HEK293 (cell line): ENCODE measurements at regions not wholly inside any gene's neighbourhood (a gene's known extent, or its start where the extent isn't known, plus 50 kb on each side); places are given as distances from the start of the nearest gene placed in this dataset.

ENCODE experiments used
- CTCF ChIA-PET: fragments of 350-600 bp; formaldehyde crosslinking; extraction: SDS; loops from one replicate; lab custom pipeline; 2021; ENCODE audit warnings: antibody characterized with exemption; lab: Yijun Ruan, JAX
- POLR2A ChIA-PET: fragments of 300-600 bp; formaldehyde crosslinking; extraction: SDS; loops from one replicate; lab custom pipeline; 2020; ENCODE audit warnings: antibody characterized with exemption, inconsistent platforms; lab: Yijun Ruan, JAX
- H3K27ac ChIP-seq: fragments of 200-500 bp; sonication (Bioruptor generic); 2 replicates; pipeline ENCODE4 v1.5.1; 2014; ENCODE audit warnings: low read depth, low read length, control low read depth, inconsistent platforms; ENCODE audit errors: extremely low read depth
- H3K36me3 ChIP-seq, 2 experiments: fragments of 200-500 bp in 1 of 2; sonication (Bioruptor generic) in 1 of 2; 1 replicate in 1 of 2; 2 replicates in 1 of 2; pipeline ENCODE4 v1.5.1; 2014 to 2017; ENCODE audit warnings: inconsistent platforms in 2 of 2, low read length in 2 of 2; ENCODE audit not compliant: control insufficient read depth in 2 of 2, insufficient read depth in 1 of 2
- H3K4me1 ChIP-seq: fragments of 200-500 bp; sonication (Bioruptor generic); 2 replicates; pipeline ENCODE4 v1.5.1; 2014; ENCODE audit warnings: mild to moderate bottlenecking, low read length, inconsistent platforms; ENCODE audit not compliant: control insufficient read depth, insufficient read depth
- H3K4me3 ChIP-seq: 2 replicates; pipeline ENCODE4 v1.5.1; 2011; ENCODE audit warnings: low read depth, mild to moderate bottlenecking, control low read depth, low read length, moderate library complexity
- H3K9me3 ChIP-seq: fragments of 200-500 bp; sonication (Bioruptor generic); 2 replicates; pipeline ENCODE4 v1.5.1; 2014; ENCODE audit warnings: low read depth, low read length, inconsistent platforms; ENCODE audit not compliant: control insufficient read depth, insufficient read depth
- BCL11B ChIP-seq: fragments of 450-650 bp; formaldehyde crosslinking; IDR thresholded peaks from 2 replicates; pipeline ENCODE4 v1.5.1; 2016; ENCODE audit warnings: low read depth, missing biosample characterization, missing genetic modification characterization
- GFI1B ChIP-seq: fragments of 450-650 bp; formaldehyde crosslinking; IDR thresholded peaks from 2 replicates; pipeline ENCODE4 v1.5.1; 2016; ENCODE audit warnings: missing biosample characterization, missing genetic modification characterization
- GLIS2 ChIP-seq: fragments of 450-650 bp; formaldehyde crosslinking; IDR thresholded peaks from 2 replicates; pipeline ENCODE4 v1.5.1; 2016; ENCODE audit warnings: missing biosample characterization, missing genetic modification characterization
- KLF16 ChIP-seq: fragments of 450-650 bp; formaldehyde crosslinking; IDR thresholded peaks from 2 replicates; pipeline ENCODE4 v1.5.1; 2017; ENCODE audit warnings: missing biosample characterization, missing genetic modification characterization
- OSR2 ChIP-seq: fragments of 450-650 bp; formaldehyde crosslinking; IDR thresholded peaks from 2 replicates; pipeline ENCODE4 v1.5.1; 2016; ENCODE audit warnings: missing biosample characterization, missing genetic modification characterization
- PRDM1 ChIP-seq: fragments of 450-650 bp; formaldehyde crosslinking; IDR thresholded peaks from 2 replicates; pipeline ENCODE4; 2016; ENCODE audit warnings: missing biosample characterization, missing genetic modification characterization
- SCRT1 ChIP-seq: fragments of 450-650 bp; formaldehyde crosslinking; IDR thresholded peaks from 2 replicates; pipeline ENCODE4 v1.5.1; 2016; ENCODE audit warnings: missing biosample characterization, missing genetic modification characterization, borderline replicate concordance
- ZBTB8A ChIP-seq: fragments of 450-650 bp; formaldehyde crosslinking; IDR thresholded peaks from 2 replicates; pipeline ENCODE4 v1.5.1; 2016; ENCODE audit warnings: missing biosample characterization, missing genetic modification characterization
- ZIC2 ChIP-seq: fragments of 450-650 bp; formaldehyde crosslinking; IDR thresholded peaks from 2 replicates; pipeline ENCODE4 v1.5.1; 2016; ENCODE audit warnings: missing biosample characterization, missing genetic modification characterization
- ZNF132 ChIP-seq: fragments of 450-650 bp; formaldehyde crosslinking; IDR thresholded peaks from 2 replicates; pipeline ENCODE4 v1.5.1; 2017; ENCODE audit warnings: missing biosample characterization, missing genetic modification characterization, borderline replicate concordance
- ZNF140 ChIP-seq: fragments of 450-650 bp; formaldehyde crosslinking; IDR thresholded peaks from 2 replicates; pipeline ENCODE4 v1.5.1; 2016; ENCODE audit warnings: missing biosample characterization, missing genetic modification characterization
- ZNF221 ChIP-seq: fragments of 450-650 bp; formaldehyde crosslinking; IDR thresholded peaks from 2 replicates; pipeline ENCODE4 v1.5.1; 2017; ENCODE audit warnings: missing biosample characterization, missing genetic modification characterization, borderline replicate concordance
- ZNF292 ChIP-seq: fragments of 450-650 bp; formaldehyde crosslinking; IDR thresholded peaks from 2 replicates; pipeline ENCODE4 v1.5.1; 2016; ENCODE audit warnings: low read depth, missing biosample characterization, missing genetic modification characterization, borderline replicate concordance
- ZNF350 ChIP-seq: fragments of 450-650 bp; formaldehyde crosslinking; IDR thresholded peaks from 2 replicates; pipeline ENCODE4 v1.5.0; 2017; ENCODE audit warnings: missing biosample characterization, mild to moderate bottlenecking, missing genetic modification characterization
- ZNF37A ChIP-seq: fragments of 450-650 bp; IDR thresholded peaks from 2 replicates; pipeline ENCODE4 v1.5.1; 2018; ENCODE audit warnings: missing biosample characterization, missing genetic modification characterization
- ZNF549 ChIP-seq: fragments of 450-650 bp; IDR thresholded peaks from 2 replicates; pipeline ENCODE4 v1.5.1; 2018; ENCODE audit warnings: missing biosample characterization, missing genetic modification characterization, mild to moderate bottlenecking, inconsistent platforms, moderate library complexity
- ZNF777 ChIP-seq: fragments of 450-650 bp; formaldehyde crosslinking; IDR thresholded peaks from 2 replicates; pipeline ENCODE4 v1.5.1; 2017; ENCODE audit warnings: missing biosample characterization, missing genetic modification characterization, borderline replicate concordance
- ZNF830 ChIP-seq: fragments of 450-650 bp; IDR thresholded peaks from 2 replicates; pipeline ENCODE4 v1.5.0; 2018; ENCODE audit warnings: missing biosample characterization, missing genetic modification characterization, low read depth, mild to moderate bottlenecking, moderate library complexity
- TF ChIP-seq, protein P1 (sequence below): fragments of 450-650 bp; formaldehyde crosslinking; IDR thresholded peaks from 2 replicates; pipeline ENCODE4 v1.5.1; 2016; ENCODE audit warnings: missing biosample characterization, missing genetic modification characterization
- TF ChIP-seq, protein P2 (sequence below): fragments of 450-650 bp; formaldehyde crosslinking; IDR thresholded peaks from 2 replicates; pipeline ENCODE4 v1.5.1; 2017; ENCODE audit warnings: missing biosample characterization, missing genetic modification characterization
- TF ChIP-seq, protein P3 (sequence below): fragments of 450-650 bp; formaldehyde crosslinking; conservative IDR thresholded peaks from 2 replicates; pipeline ENCODE4 v1.5.1; 2016; ENCODE audit warnings: low read depth, missing biosample characterization, missing genetic modification characterization
- TF ChIP-seq, protein P4 (sequence below): fragments of 450-650 bp; formaldehyde crosslinking; IDR thresholded peaks from 2 replicates; pipeline ENCODE4 v1.5.1; 2016; ENCODE audit warnings: missing biosample characterization, missing genetic modification characterization
- TF ChIP-seq, protein P5 (sequence below): fragments of 450-650 bp; formaldehyde crosslinking; IDR thresholded peaks from 2 replicates; pipeline ENCODE4 v1.5.1; 2016; ENCODE audit warnings: missing biosample characterization, missing genetic modification characterization
- TF ChIP-seq, protein P6 (sequence below): fragments of 450-650 bp; formaldehyde crosslinking; IDR thresholded peaks from 2 replicates; pipeline ENCODE4 v1.5.1; 2016; ENCODE audit warnings: missing biosample characterization, missing genetic modification characterization

DNA sequence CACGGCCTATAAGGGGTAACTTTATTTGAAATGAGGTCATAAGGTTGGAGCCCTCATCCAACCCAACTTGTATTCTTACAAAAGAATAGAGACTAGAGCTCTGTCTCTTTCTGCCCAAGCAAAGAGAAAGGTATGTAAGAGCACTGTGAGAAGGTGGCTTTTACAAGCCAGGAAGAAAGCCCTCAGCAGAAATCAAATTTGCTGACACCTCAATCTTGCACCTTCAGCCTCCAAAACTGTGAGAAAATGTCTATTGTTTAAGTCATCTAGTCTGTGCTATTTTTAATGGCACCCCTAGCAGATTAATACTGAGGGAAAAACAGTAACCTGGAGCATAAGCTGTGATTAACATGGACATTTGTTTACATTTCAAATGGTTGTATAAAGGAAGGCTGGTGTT is 860.7 kb downstream of the PCDH7 start:
- no peaks in the 10 kb centered on the region for H3K4me1 ChIP-seq
- POLR2A ChIA-PET, result no interaction called here
- H3K36me3 ChIP-seq, result no peaks in the 10 kb centered on the region
- no peak overlapping the region for H3K27ac ChIP-seq
- no peak overlapping the region for H3K4me3 ChIP-seq
- TF ChIP-seq ZNF830, result no peak
- no peak for TF ChIP-seq ZNF549 (tag by site-specific recombination)
- TF ChIP-seq PRDM1 (tag by site-specific recombination), result no peak
- no peak for TF ChIP-seq ZNF777 (tag by site-specific recombination)
- no peak for TF ChIP-seq OSR2 (tag by site-specific recombination)
- TF ChIP-seq SCRT1, result no peak
- TF ChIP-seq GLIS2 (tag by site-specific recombination), result no peak
- TF ChIP-seq, all 188 proteins: peak for 0
- H3K9me3 ChIP-seq, result no peaks in the 10 kb centered on the region
- CTCF ChIA-PET, result no interaction called here

DNA sequence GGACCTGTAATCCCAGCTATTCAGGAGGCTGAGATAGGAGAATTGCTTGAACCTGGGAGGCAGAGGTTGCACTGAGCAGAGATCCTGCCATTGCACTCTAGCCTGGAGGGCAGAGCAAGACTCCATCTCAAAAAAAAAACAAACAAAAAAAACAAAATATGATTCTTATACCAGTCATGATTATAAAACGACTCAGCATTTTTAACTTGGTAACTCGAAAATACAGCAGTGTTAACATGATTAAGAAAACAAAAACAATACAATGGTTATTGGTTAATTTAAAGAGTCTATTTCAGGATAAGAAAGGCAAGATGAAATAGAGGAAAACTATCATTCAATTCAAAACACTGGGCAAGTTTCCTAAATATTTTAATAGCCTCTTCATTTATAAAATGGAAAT is 865.3 kb downstream of the PCDH7 start:
- no peaks in the 10 kb centered on the region for H3K9me3 ChIP-seq
- H3K36me3 ChIP-seq, result no peaks in the 10 kb centered on the region
- CTCF ChIA-PET, result interaction anchor here (0.5 kb wide), 1 partner anchor 127 kb away, joined by 3 read pairs; no protein-coding TSS in a partner anchor
- no peaks in the 10 kb centered on the region for H3K4me1 ChIP-seq
- no peak overlapping the region for H3K4me3 ChIP-seq
- POLR2A ChIA-PET, result no interaction called here
- no peak overlapping the region for H3K27ac ChIP-seq
- TF ChIP-seq, protein P1, sequence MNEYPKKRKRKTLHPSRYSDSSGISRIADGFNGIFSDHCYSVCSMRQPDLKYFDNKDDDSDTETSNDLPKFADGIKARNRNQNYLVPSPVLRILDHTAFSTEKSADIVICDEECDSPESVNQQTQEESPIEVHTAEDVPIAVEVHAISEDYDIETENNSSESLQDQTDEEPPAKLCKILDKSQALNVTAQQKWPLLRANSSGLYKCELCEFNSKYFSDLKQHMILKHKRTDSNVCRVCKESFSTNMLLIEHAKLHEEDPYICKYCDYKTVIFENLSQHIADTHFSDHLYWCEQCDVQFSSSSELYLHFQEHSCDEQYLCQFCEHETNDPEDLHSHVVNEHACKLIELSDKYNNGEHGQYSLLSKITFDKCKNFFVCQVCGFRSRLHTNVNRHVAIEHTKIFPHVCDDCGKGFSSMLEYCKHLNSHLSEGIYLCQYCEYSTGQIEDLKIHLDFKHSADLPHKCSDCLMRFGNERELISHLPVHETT (tag by site-specific recombination), result no peak
- TF ChIP-seq, protein P2, sequence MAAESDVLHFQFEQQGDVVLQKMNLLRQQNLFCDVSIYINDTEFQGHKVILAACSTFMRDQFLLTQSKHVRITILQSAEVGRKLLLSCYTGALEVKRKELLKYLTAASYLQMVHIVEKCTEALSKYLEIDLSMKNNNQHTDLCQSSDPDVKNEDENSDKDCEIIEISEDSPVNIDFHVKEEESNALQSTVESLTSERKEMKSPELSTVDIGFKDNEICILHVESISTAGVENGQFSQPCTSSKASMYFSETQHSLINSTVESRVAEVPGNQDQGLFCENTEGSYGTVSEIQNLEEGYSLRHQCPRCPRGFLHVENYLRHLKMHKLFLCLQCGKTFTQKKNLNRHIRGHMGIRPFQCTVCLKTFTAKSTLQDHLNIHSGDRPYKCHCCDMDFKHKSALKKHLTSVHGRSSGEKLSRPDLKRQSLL, result no peak
- no peak for TF ChIP-seq OSR2 (tag by site-specific recombination)
- no peak for TF ChIP-seq ZNF350
- no peak for TF ChIP-seq ZIC2 (tag by site-specific recombination)
- TF ChIP-seq ZNF132 (tag by site-specific recombination), result no peak
- TF ChIP-seq KLF16 (tag by site-specific recombination), result no peak
- no peak for TF ChIP-seq ZBTB8A (tag by site-specific recombination)
- no peak for TF ChIP-seq GFI1B (tag by site-specific recombination)
- TF ChIP-seq, protein P3, sequence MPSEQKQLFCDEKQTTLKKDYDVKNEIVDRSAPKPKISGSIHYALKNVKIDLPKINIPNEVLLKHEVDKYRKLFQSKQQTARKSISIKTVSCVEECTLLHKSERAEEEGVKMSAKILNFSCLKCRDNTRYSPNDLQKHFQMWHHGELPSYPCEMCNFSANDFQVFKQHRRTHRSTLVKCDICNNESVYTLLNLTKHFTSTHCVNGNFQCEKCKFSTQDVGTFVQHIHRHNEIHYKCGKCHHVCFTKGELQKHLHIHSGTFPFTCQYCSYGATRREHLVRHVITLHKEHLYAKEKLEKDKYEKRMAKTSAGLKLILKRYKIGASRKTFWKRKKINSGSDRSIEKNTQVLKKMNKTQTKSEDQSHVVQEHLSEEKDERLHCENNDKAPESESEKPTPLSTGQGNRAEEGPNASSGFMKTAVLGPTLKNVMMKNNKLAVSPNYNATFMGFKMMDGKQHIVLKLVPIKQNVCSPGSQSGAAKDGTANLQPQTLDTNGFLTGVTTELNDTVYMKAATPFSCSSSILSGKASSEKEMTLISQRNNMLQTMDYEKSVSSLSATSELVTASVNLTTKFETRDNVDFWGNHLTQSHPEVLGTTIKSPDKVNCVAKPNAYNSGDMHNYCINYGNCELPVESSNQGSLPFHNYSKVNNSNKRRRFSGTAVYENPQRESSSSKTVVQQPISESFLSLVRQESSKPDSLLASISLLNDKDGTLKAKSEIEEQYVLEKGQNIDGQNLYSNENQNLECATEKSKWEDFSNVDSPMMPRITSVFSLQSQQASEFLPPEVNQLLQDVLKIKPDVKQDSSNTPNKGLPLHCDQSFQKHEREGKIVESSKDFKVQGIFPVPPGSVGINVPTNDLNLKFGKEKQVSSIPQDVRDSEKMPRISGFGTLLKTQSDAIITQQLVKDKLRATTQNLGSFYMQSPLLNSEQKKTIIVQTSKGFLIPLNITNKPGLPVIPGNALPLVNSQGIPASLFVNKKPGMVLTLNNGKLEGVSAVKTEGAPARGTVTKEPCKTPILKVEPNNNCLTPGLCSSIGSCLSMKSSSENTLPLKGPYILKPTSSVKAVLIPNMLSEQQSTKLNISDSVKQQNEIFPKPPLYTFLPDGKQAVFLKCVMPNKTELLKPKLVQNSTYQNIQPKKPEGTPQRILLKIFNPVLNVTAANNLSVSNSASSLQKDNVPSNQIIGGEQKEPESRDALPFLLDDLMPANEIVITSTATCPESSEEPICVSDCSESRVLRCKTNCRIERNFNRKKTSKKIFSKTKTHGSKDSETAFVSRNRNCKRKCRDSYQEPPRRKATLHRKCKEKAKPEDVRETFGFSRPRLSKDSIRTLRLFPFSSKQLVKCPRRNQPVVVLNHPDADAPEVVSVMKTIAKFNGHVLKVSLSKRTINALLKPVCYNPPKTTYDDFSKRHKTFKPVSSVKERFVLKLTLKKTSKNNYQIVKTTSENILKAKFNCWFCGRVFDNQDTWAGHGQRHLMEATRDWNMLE (tag by site-specific recombination), result no peak
- no peak for TF ChIP-seq ZNF292
- no peak for TF ChIP-seq BCL11B
- TF ChIP-seq ZNF221 (tag by site-specific recombination), result no peak
- TF ChIP-seq, protein P4, sequence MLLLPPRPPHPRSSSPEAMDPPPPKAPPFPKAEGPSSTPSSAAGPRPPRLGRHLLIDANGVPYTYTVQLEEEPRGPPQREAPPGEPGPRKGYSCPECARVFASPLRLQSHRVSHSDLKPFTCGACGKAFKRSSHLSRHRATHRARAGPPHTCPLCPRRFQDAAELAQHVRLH (tag by site-specific recombination), result no peak
- no peak for TF ChIP-seq ZNF37A (tag by site-specific recombination)
- TF ChIP-seq, protein P5, sequence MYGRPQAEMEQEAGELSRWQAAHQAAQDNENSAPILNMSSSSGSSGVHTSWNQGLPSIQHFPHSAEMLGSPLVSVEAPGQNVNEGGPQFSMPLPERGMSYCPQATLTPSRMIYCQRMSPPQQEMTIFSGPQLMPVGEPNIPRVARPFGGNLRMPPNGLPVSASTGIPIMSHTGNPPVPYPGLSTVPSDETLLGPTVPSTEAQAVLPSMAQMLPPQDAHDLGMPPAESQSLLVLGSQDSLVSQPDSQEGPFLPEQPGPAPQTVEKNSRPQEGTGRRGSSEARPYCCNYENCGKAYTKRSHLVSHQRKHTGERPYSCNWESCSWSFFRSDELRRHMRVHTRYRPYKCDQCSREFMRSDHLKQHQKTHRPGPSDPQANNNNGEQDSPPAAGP (tag by site-specific recombination), result no peak
- no peak for TF ChIP-seq ZNF140 (tag by site-specific recombination)
- TF ChIP-seq, protein P6, sequence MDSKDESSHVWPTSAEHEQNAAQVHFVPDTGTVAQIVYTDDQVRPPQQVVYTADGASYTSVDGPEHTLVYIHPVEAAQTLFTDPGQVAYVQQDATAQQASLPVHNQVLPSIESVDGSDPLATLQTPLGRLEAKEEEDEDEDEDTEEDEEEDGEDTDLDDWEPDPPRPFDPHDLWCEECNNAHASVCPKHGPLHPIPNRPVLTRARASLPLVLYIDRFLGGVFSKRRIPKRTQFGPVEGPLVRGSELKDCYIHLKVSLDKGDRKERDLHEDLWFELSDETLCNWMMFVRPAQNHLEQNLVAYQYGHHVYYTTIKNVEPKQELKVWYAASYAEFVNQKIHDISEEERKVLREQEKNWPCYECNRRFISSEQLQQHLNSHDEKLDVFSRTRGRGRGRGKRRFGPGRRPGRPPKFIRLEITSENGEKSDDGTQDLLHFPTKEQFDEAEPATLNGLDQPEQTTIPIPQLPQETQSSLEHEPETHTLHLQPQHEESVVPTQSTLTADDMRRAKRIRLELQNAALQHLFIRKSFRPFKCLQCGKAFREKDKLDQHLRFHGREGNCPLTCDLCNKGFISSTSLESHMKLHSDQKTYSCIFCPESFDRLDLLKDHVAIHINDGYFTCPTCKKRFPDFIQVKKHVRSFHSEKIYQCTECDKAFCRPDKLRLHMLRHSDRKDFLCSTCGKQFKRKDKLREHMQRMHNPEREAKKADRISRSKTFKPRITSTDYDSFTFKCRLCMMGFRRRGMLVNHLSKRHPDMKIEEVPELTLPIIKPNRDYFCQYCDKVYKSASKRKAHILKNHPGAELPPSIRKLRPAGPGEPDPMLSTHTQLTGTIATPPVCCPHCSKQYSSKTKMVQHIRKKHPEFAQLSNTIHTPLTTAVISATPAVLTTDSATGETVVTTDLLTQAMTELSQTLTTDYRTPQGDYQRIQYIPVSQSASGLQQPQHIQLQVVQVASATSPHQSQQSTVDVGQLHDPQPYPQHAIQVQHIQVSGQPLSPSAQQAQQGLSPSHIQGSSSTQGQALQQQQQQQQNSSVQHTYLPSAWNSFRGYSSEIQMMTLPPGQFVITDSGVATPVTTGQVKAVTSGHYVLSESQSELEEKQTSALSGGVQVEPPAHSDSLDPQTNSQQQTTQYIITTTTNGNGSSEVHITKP (tag by site-specific recombination), result no peak
